AG08395 (cell line): ENCODE measurements at regions not wholly inside any gene's neighbourhood (a gene's known extent, or its start where the extent isn't known, plus 50 kb on each side); places are given as distances from the start of the nearest gene placed in this dataset.
"Not testable (repeated sequence)": the region's sequence is repeated elsewhere in the genome, so short reads cannot be mapped to it uniquely, and the experiment has no call there.

Source experiments
- DNase-seq: peaks from one replicate; pipeline ENCODE4 v3.0.0; 2012; ENCODE audit warnings: mixed read lengths, low spot score

- no peak for DNase-seq
Measured at GRCh38 chrX:12052109-12052508, 86.2 kb upstream of the FRMPD4 start.

- no peak for DNase-seq
Measured at GRCh38 chrX:12058087-12058486, 80.2 kb upstream of the FRMPD4 start.

GRCh38 chrX:12060489-12061260 is 77.6 kb upstream of the FRMPD4 start:
- DNase-seq: no peak

GRCh38 chrX:12065251-12065650 is 73.0 kb upstream of the FRMPD4 start:
- DNase-seq: peak; percentile 25

- no peak for DNase-seq
Measured at GRCh38 chrX:12076046-12076445, 62.2 kb upstream of the FRMPD4 start.

- DNase-seq: peak; percentile 21
Measured at GRCh38 chrX:12080265-12080664, 58.0 kb upstream of the FRMPD4 start.

- not testable (repeated sequence) for DNase-seq
Measured at GRCh38 chrX:12082959-12083358, 55.3 kb upstream of the FRMPD4 start.
